Endothelial cell (in vitro differentiated cells): ENCODE measurements at regions not wholly inside any gene's neighbourhood (a gene's known extent, or its start where the extent isn't known, plus 50 kb on each side); places are given as distances from the start of the nearest gene placed in this dataset.

ENCODE experiments used
- DNase-seq: peaks from one replicate; pipeline ENCODE4 v3.0.0; 2021; ENCODE audit warnings: low spot score
- H3K27ac Mint-ChIP-seq: one replicate; pipeline ENCODE4 v1.8.0; 2021; ENCODE audit warnings: mixed read lengths, inconsistent platforms; ENCODE audit not compliant: unreplicated experiment
- H3K27me3 Mint-ChIP-seq: one replicate; pipeline ENCODE4 v1.8.0; 2021; ENCODE audit warnings: mild to moderate bottlenecking, moderate library complexity, mixed read lengths, inconsistent platforms; ENCODE audit not compliant: unreplicated experiment
- H3K36me3 Mint-ChIP-seq: one replicate; pipeline ENCODE4 v1.8.0; 2021; ENCODE audit warnings: mild to moderate bottlenecking, low read depth, mixed read lengths, inconsistent platforms; ENCODE audit not compliant: unreplicated experiment
- H3K4me1 Mint-ChIP-seq: one replicate; pipeline ENCODE4 v1.8.0; 2021; ENCODE audit warnings: mild to moderate bottlenecking, mixed read lengths, inconsistent platforms; ENCODE audit not compliant: unreplicated experiment
- H3K4me3 Mint-ChIP-seq: one replicate; pipeline ENCODE4 v1.8.0; 2021; ENCODE audit warnings: mild to moderate bottlenecking, mixed read lengths, inconsistent platforms; ENCODE audit not compliant: unreplicated experiment
- H3K9me3 Mint-ChIP-seq: one replicate; pipeline ENCODE4 v1.8.0; 2021; ENCODE audit warnings: mixed read lengths, inconsistent platforms; ENCODE audit not compliant: unreplicated experiment
- CTCF ChIP-seq: fragments of 200-600 bp; sonication (generic); IDR thresholded peaks from one replicate; pipeline ENCODE4 v1.5.0; 2021; ENCODE audit warnings: antibody characterized with exemption; ENCODE audit not compliant: unreplicated experiment

- Mint-ChIP-seq H3K4me1 (no peaks in the 10 kb centered on the region), H3K27ac (no peak overlapping the region), H3K36me3 (no peaks in the 10 kb centered on the region), H3K4me3 (no peak overlapping the region), H3K9me3 (no peaks in the 10 kb centered on the region), H3K27me3 (peaks cover 1% of the 10 kb centered on the region)
- no peak for DNase-seq
- no peak for TF ChIP-seq CTCF
Observed at GRCh38 chr3:88321363-88322050, 171.7 kb downstream of the C3orf38 start.

DNA sequence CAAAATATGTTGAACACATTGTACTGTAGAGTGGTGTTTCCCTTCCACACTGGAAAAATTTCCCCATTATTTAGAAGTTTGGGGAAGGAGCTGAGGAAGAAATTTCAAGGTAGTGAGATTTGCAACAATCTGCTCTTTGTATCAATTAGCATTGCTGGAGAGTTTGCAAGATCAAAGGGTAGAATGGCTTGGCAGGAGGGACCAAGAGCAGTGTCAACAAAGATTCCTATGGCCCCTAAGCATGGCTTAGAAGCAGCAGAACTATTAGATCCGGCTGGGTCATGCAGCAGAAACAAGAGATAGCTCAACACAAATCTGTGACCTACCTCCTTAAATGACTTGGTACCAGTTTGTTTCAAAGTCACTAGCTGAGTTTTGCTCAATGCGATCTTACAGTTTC, 175.0 kb downstream of the C3orf38 start:
- H3K9me3 Mint-ChIP-seq = no peaks in the 10 kb centered on the region
- no peak for TF ChIP-seq CTCF
- H3K27ac Mint-ChIP-seq = no peak overlapping the region
- no peak overlapping the region for H3K4me3 Mint-ChIP-seq
- DNase-seq = no peak
- H3K36me3 Mint-ChIP-seq = no peaks in the 10 kb centered on the region
- no peaks in the 10 kb centered on the region for H3K4me1 Mint-ChIP-seq
- H3K27me3 Mint-ChIP-seq = peaks cover 1% of the 10 kb centered on the region

DNA sequence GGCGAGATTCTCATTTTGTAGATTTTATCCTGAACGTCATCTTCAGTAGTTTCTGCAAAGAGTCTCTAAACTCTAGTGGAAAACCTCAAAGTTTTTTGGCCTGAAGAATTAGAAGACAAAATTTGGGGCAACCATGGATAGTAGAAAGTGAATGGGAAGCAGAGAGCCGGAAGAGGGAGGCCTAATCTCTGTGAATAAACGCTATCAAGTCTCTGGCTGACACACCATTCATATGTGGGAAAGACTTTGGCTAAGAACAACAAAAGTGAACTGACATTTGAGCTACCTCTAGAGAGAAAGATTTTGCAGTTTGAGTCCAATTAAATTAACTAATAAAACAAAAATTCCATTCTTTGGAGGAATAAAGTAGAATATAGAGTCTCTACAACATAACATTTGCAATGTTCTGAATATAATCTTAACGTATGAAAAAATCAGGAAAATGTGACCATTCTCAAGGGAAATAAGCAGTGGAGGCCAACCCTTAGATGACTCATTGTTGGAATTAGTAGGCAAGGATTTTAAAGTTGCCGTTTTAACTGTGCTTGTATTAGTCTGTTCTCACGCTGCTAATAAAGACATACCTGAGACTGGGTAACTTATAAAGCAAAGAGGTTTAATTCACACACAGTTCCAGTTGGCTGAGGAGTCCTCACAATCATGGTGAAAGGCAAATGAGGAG, 184.6 kb downstream of the C3orf38 start:
- H3K4me1 Mint-ChIP-seq = peaks cover 8% of the 10 kb centered on the region
- no peak overlapping the region for H3K4me3 Mint-ChIP-seq
- no peaks in the 10 kb centered on the region for H3K27me3 Mint-ChIP-seq
- peaks cover 4% of the 10 kb centered on the region for H3K9me3 Mint-ChIP-seq
- no peak overlapping the region for H3K27ac Mint-ChIP-seq
- no peak for DNase-seq
- no peak for TF ChIP-seq CTCF
- no peaks in the 10 kb centered on the region for H3K36me3 Mint-ChIP-seq

DNA sequence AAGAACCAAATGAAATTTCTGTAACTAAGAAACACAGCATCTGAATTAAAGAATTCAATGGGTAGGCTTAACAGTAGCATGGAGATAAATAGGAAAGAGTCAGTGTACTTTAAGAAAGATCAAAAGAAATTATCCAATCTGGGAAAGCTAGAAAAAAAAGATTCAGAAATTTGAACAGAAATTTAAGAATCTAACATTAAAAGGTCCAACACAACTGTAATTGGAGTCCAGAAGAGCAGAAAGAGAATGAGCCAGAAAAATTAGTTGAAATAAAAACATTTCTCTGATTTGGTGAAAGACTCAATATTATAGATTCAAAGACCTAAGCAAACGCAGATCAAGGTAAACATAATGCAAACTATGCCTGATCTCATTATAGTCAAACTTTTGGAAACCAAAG, 187.1 kb downstream of the C3orf38 start:
- Mint-ChIP-seq H3K27ac (no peak overlapping the region), H3K36me3 (no peaks in the 10 kb centered on the region), H3K4me3 (no peak overlapping the region), H3K9me3 (peaks cover 4% of the 10 kb centered on the region), H3K27me3 (no peaks in the 10 kb centered on the region), H3K4me1 (peaks cover 3% of the 10 kb centered on the region)
- DNase-seq = no peak
- TF ChIP-seq CTCF = no peak

DNA sequence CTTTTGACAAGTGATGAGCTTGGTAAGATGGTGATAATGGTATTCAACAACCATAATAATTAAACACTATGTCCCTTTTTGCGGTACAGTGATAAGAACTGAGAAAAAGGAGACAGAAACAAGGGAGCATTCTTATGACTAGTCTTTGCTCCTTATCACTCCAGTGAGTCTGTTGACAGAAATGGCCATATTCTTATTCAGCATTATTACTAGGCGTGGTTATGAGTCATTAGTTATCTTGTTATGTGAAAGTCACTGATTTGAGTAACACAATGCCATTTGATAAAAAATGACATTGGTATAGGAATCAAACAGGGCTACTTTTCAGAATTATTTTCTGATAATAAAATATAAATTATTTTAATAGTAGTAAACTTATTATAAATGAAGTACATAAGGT, 193.5 kb downstream of the C3orf38 start:
- H3K4me3 Mint-ChIP-seq = no peak overlapping the region

More for the DNA sequence above, 193.5 kb downstream of the C3orf38 start:
- Mint-ChIP-seq H3K27me3 (no peaks in the 10 kb centered on the region), H3K4me1 (no peaks in the 10 kb centered on the region), H3K27ac (no peak overlapping the region), H3K9me3 (no peaks in the 10 kb centered on the region), H3K36me3 (no peaks in the 10 kb centered on the region)
- no peak for TF ChIP-seq CTCF
- DNase-seq = no peak
